Heart left ventricle (tissue), 16 donors: ENCODE measurements at regions not wholly inside any gene's neighbourhood (a gene's known extent, or its start where the extent isn't known, plus 50 kb on each side); places are given as distances from the start of the nearest gene placed in this dataset.

Experiments
- ATAC-seq, 4 donors: fragments of 200-7000 bp; cut with Tn5 transposase; one replicate each; pipeline ENCODE4 v1.9.1; 2020 to 2022; ENCODE audit warnings: moderate library complexity in 4 of 4, mild to moderate bottlenecking in 3 of 4, moderate number of reproducible peaks in 1 of 4
- DNase-seq, 5 donors: peaks; one replicate each; pipeline ENCODE4 v3.0.0-alpha.2; 2020
- H3K27ac ChIP-seq, 12 donors: fragments of 200-600 bp; sonication (generic) in 4 of 12; one replicate each; pipeline versions ENCODE4 v1.5.0 to v1.8.0; 2016 to 2022; ENCODE audit warnings: mild to moderate bottlenecking in 2 of 12
- H3K27me3 ChIP-seq, 9 donors: fragments of 200-600 bp; sonication (generic) in 2 of 9; one replicate each; pipeline versions ENCODE4 v1.5.1 to v1.8.0; 2016 to 2022; ENCODE audit warnings: mild to moderate bottlenecking in 3 of 9
- H3K36me3 ChIP-seq, 9 donors: fragments of 200-600 bp; sonication (generic) in 2 of 9; one replicate each; pipeline versions ENCODE4 v1.5.0 to v1.8.0; 2018 to 2022; ENCODE audit warnings: mild to moderate bottlenecking in 2 of 9
- H3K4me1 ChIP-seq, 12 donors: fragments of 200-600 bp; sonication (generic) in 4 of 12; one replicate each; pipeline versions ENCODE4 v1.5.0 to v1.8.0; 2016 to 2022; ENCODE audit warnings: mild to moderate bottlenecking in 3 of 12
- H3K4me3 ChIP-seq, 12 donors: fragments of 200-600 bp; sonication (generic) in 4 of 12; one replicate each; pipeline versions ENCODE4 v1.5.0 to v1.8.0; 2017 to 2022; ENCODE audit warnings: mild to moderate bottlenecking in 9 of 12, moderate library complexity in 4 of 12
- H3K9me3 ChIP-seq, 12 donors: fragments of 200-600 bp; sonication (generic) in 4 of 12; one replicate each; pipeline versions ENCODE4 v1.5.0 to v1.8.0; 2016 to 2022; ENCODE audit warnings: mild to moderate bottlenecking in 1 of 12
- POLR2A ChIP-seq, 2 donors: fragments of 450-650 bp; IDR thresholded peaks; one replicate each; pipeline ENCODE4 v1.6.1; 2017; ENCODE audit warnings: antibody characterized with exemption in 2 of 2, mild to moderate bottlenecking in 2 of 2, moderate library complexity in 2 of 2
- WGBS, 4 donors: extraction: QIAGEN DNeasy Blood & Tissue Kit in 2 of 4; methylation state at CpG; one replicate each; pipeline versions ENCODE4 v1.1.5 to v1.1.7; 2013 to 2018; 5-methylcytosine and 5-hydroxymethylcytosine counted together
- intact Hi-C, 10 donors: fragments of 100-400 bp; cut with DNase I; formaldehyde crosslinking; loops; one replicate each; pipeline versions ENCODE4 v1.11.1 to v1.14.2; 2022
- TF ChIP-seq, protein P1 (sequence below), 12 donors: fragments of 200-600 bp; sonication (generic) in 4 of 12; IDR thresholded peaks; one replicate each; pipeline versions ENCODE4 v1.5.0 to v1.8.0; 2018 to 2022; ENCODE audit warnings: antibody characterized with exemption in 12 of 12, mild to moderate bottlenecking in 5 of 12
- donor health status: ischemic (EF 13 %, LVEDD 7.1; RV severe dilation, severe dysfunction).
- donor health status: healthy with polysubstance abuse.
- donor health status: DM: no; HTN: yes; CAD: no.
- donor health status: DM: no; HTN: no; CAD: no.
- donor health status: ischemic (EF 25% LVEDD 6.9; RV normal size, moderate dysfunction).
- donor health status: ischemic (EF 25% LVEDD 5.7; RV mildly dilated, moderate dysfunction).
- donor health status: healthy.
- donor health status: DM: yes; HTN: yes; CAD: no.
- donor health status: ischemic (EF 35%, LVEDD 5.7; RV mildly dilated, moderate dysfunction).
- donor health status: nonischemic (EF 11% LVEDD 7.7; RV severe dilation, severe dysfunction).
- donor health status: DM: yes; HTN: yes; CAD: no.
- donor health status: PGD.
- donor health status: ischemic (EF 29% LVEDD 5.4; RV normal size, mild dysfunction).
- donor health status: nonischemic (EF 23%, LVEDD 6.1; RV moderate dilation, normal function).

DNA sequence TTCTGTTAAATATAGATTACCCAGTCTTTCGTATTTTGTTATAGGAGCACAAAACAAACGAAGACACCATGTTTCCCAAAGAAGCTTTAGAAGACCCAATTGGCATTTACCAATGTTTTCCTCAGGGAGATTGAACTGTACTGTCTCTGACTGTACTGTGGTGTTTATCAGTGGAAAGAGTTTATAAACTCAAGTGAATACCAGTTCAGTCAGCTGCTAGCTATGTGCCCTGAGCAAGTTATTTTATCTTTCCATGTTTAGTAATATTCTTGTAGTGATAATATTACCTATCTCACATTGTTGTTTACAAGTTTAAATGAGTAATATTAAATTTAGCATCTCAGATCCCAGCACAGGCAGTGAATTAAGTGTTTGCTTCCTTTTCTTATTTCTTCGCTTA lies 773.2 kb downstream of the KCNA4 start:
- H3K27me3 ChIP-seq, result no peaks in the 10 kb centered on the region
- ATAC-seq, result no peak
- intact Hi-C loops, result loop anchor here in 1 of 10 donors (10.0 kb wide), 1 partner anchor 61 kb away; no protein-coding TSS in a partner anchor
- H3K4me3 ChIP-seq, result no peak overlapping the region
- no peak overlapping the region for H3K27ac ChIP-seq
- H3K4me1 ChIP-seq, result no peaks in the 10 kb centered on the region
- no peaks in the 10 kb centered on the region for H3K9me3 ChIP-seq
- TF ChIP-seq POLR2A (IDR thresholded peaks at IDR 0.05), result no peak
- TF ChIP-seq, protein P1, sequence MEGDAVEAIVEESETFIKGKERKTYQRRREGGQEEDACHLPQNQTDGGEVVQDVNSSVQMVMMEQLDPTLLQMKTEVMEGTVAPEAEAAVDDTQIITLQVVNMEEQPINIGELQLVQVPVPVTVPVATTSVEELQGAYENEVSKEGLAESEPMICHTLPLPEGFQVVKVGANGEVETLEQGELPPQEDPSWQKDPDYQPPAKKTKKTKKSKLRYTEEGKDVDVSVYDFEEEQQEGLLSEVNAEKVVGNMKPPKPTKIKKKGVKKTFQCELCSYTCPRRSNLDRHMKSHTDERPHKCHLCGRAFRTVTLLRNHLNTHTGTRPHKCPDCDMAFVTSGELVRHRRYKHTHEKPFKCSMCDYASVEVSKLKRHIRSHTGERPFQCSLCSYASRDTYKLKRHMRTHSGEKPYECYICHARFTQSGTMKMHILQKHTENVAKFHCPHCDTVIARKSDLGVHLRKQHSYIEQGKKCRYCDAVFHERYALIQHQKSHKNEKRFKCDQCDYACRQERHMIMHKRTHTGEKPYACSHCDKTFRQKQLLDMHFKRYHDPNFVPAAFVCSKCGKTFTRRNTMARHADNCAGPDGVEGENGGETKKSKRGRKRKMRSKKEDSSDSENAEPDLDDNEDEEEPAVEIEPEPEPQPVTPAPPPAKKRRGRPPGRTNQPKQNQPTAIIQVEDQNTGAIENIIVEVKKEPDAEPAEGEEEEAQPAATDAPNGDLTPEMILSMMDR (IDR thresholded peaks at IDR 0.05), result no peak
- no peaks in the 10 kb centered on the region for H3K36me3 ChIP-seq
- 71 to 84% (median 79%) methylated on average over 3 of the region's 3 CpGs for WGBS, 4 donors
- no peak for DNase-seq

DNA sequence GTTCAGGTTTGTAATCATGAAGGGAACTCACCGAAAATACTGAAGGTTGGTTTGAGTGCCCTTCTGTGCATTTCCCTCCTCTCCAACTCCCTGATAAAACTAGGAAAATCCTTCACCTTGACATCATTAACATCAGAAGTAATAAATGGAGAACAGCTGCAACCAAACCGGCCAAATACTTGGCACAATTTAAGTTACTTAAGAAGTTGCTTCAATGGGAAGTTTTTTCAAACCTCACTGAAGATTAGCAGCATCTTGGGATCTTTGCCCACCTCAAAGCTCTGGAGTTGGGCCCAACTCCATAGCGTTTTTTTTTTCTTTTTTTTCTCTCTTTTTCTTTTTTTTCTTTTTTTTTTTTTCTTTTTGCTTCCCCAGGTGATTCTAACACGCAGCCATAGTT lies 784.8 kb downstream of the KCNA4 start:
- H3K9me3 ChIP-seq, result no peaks in the 10 kb centered on the region
- no peak for TF ChIP-seq POLR2A (IDR thresholded peaks at IDR 0.05)
- TF ChIP-seq, protein P1 (IDR thresholded peaks at IDR 0.05), result no peak
- no peaks in the 10 kb centered on the region for H3K27me3 ChIP-seq
- H3K4me1 ChIP-seq, result no peaks in the 10 kb centered on the region
- 60 to 68% (median 62%) methylated on average over 4 of the region's 4 CpGs for WGBS, 4 donors
- no peak overlapping the region for H3K4me3 ChIP-seq
- no peaks in the 10 kb centered on the region for H3K36me3 ChIP-seq
- DNase-seq, result no peak
- no peak for ATAC-seq
- intact Hi-C loops, result no loop called here
- H3K27ac ChIP-seq, result no peak overlapping the region

DNA sequence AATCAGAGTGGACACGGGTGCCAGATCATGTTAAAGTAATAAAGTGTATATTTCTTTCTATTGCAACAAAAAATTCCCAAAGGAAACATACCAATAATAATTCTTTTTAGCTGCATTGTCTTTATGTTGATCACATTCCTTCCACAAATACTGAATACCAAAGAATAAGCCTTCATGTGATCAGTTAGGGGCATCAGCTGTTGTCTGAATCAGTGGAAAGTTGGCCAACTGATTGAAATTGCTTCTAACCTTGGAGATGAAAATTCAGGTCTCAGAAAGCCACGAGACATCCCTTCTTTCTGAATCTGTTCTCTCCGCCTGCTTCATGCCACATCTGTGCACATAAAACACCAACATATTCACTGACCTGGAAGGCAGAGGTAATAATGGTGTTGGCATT lies 785.2 kb downstream of the KCNA4 start:
- H3K27ac ChIP-seq, result no peak overlapping the region
- ATAC-seq, result no peak
- H3K4me1 ChIP-seq, result no peaks in the 10 kb centered on the region
- no peaks in the 10 kb centered on the region for H3K9me3 ChIP-seq
- H3K27me3 ChIP-seq, result no peaks in the 10 kb centered on the region
- WGBS, 4 donors, result 63 to 78% (median 72%) methylated on average over 3 of the region's 3 CpGs
- no peak overlapping the region for H3K4me3 ChIP-seq
- no peak for TF ChIP-seq POLR2A (IDR thresholded peaks at IDR 0.05)
- TF ChIP-seq, protein P1 (IDR thresholded peaks at IDR 0.05), result no peak
- H3K36me3 ChIP-seq, result no peaks in the 10 kb centered on the region
- intact Hi-C loops, result no loop called here
- no peak for DNase-seq

DNA sequence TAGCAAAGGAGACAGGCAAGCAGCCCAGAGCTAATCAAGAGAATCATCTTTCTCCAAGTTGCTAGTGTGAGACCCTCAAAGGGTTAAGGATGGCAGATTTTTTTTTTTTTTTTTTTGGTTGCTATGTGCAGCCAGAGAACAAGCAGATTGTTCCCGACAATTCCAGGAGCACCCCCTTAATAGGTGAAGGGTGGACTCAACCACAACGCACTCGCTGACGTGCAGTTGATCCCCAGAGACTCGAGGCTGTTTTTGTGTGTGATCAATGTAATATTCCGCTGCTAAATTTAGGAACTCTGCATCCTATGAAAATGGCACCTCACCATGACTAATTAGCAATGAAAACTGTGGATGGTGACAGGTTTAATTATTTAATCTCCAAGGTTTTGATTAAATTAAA lies 789.0 kb downstream of the KCNA4 start:
- H3K4me3 ChIP-seq, result no peak overlapping the region
- no peaks in the 10 kb centered on the region for H3K27me3 ChIP-seq
- no peak for ATAC-seq
- H3K4me1 ChIP-seq, result no peaks in the 10 kb centered on the region
- intact Hi-C loops, result no loop called here
- no peaks in the 10 kb centered on the region for H3K36me3 ChIP-seq
- no peak overlapping the region for H3K27ac ChIP-seq
- 28 to 49% (median 38%) methylated on average over 6 of the region's 6 CpGs for WGBS, 4 donors
- no peak for DNase-seq
- TF ChIP-seq, protein P1 (IDR thresholded peaks at IDR 0.05), result no peak
- no peak for TF ChIP-seq POLR2A (IDR thresholded peaks at IDR 0.05)
- H3K9me3 ChIP-seq, result peaks cover 0 to 8% (median 0%) of the 10 kb centered on the region in 12 donors
